Panc1 (cell line): ENCODE measurements at regions not wholly inside any gene's neighbourhood (a gene's known extent, or its start where the extent isn't known, plus 50 kb on each side); places are given as distances from the start of the nearest gene placed in this dataset.

Source experiments
- ATAC-seq: fragments of 200-7000 bp; cut with Tn5 transposase; 2 replicates; pipeline ENCODE4 v1.9.1; 2020; ENCODE audit warnings: mild to moderate bottlenecking, moderate library complexity
- BruUV-seq: library from RNA; stranded (reverse); fragments of 400-500 nt; replicated peaks from 2 replicates; lab custom pipeline; 2021; lab: Mats Ljungman, UMichigan
- CTCF ChIA-PET: fragments of 300-600 bp; sonication (Branson Sonifier 250); formaldehyde crosslinking; loops from one replicate; lab custom pipeline; 2022; ENCODE audit warnings: antibody characterized with exemption; lab: Charles Lee
- POLR2A ChIA-PET: fragments of 300-600 bp; sonication (Branson Sonifier 250); formaldehyde crosslinking; loops from one replicate; lab custom pipeline; 2022; ENCODE audit warnings: antibody characterized with exemption; lab: Charles Lee
- DNase-seq: peaks from one replicate; pipeline ENCODE4 v3.0.0-alpha.2; 2010; ENCODE audit warnings: low read depth, low spot score
- H3K27ac ChIP-seq: 2 replicates; pipeline ENCODE4 v1.5.1; 2011; ENCODE audit warnings: mild to moderate bottlenecking, low read length, inconsistent platforms
- H3K27me3 ChIP-seq: fragments of 200-500 bp; sonication (Bioruptor generic); 2 replicates; pipeline ENCODE4 v1.6.0; 2014; ENCODE audit warnings: low read length, inconsistent platforms; ENCODE audit not compliant: control insufficient read depth, insufficient read depth
- H3K36me3 ChIP-seq: fragments of 200-500 bp; sonication (Bioruptor generic); 2 replicates; pipeline ENCODE4 v1.5.1; 2014; ENCODE audit warnings: inconsistent platforms, mild to moderate bottlenecking, low read length, moderate library complexity; ENCODE audit not compliant: control insufficient read depth, insufficient read depth
- H3K4me1 ChIP-seq: 2 replicates; pipeline ENCODE4 v1.5.1; 2011; ENCODE audit warnings: inconsistent platforms, mild to moderate bottlenecking, low read length, moderate library complexity; ENCODE audit not compliant: control insufficient read depth, insufficient read depth
- H3K4me3 ChIP-seq, 2 experiments: 2 replicates each; pipeline ENCODE4 v1.5.1; 2011 to 2012; ENCODE audit warnings: low read depth in 2 of 2, low read length in 2 of 2, mild to moderate bottlenecking in 2 of 2, inconsistent platforms in 1 of 2, moderate library complexity in 1 of 2
- H3K9me3 ChIP-seq: fragments of 200-500 bp; sonication (Bioruptor generic); 2 replicates; pipeline ENCODE4 v1.5.1; 2014; ENCODE audit warnings: low read depth, mild to moderate bottlenecking, inconsistent platforms, low read length, moderate library complexity; ENCODE audit not compliant: control insufficient read depth, insufficient read depth
- POLR2AphosphoS5 ChIP-seq: IDR thresholded peaks from 2 replicates; pipeline ENCODE4 v1.6.1; 2012; ENCODE audit warnings: mild to moderate bottlenecking, low read depth, low read length, moderate library complexity
- SIN3A ChIP-seq: IDR thresholded peaks from 2 replicates; pipeline ENCODE4 v1.6.1; 2012; ENCODE audit warnings: low read depth, mild to moderate bottlenecking, low read length, moderate library complexity, borderline replicate concordance; ENCODE audit not compliant: insufficient read depth
- TCF7L2 ChIP-seq: IDR thresholded peaks from 2 replicates; pipeline ENCODE4 v1.6.1; 2011; ENCODE audit warnings: mild to moderate bottlenecking, low read depth, low read length, inconsistent platforms
- in situ Hi-C: cut with HindIII; loops from 2 replicates; pipeline ENCODE4 v1.10.0; 2016; ENCODE audit warnings: low sequenced_read_pairs, low pct_unique_long_range_greater_than_20kb
- intact Hi-C: fragments of 100-400 bp; cut with micrococcal nuclease; formaldehyde crosslinking; loops from one replicate; pipeline ENCODE4 v1.10.0; 2022; ENCODE audit not compliant: unreplicated experiment
- TF ChIP-seq, protein P1 (sequence below), 2 experiments: IDR thresholded peaks; 2 replicates each; pipeline ENCODE4 v1.6.1; 2011 to 2012; ENCODE audit warnings: low read depth in 2 of 2, control low read depth in 1 of 2, low read length in 1 of 2, mild to moderate bottlenecking in 1 of 2, moderate library complexity in 1 of 2; ENCODE audit not compliant: insufficient read depth in 1 of 2
- TF ChIP-seq, protein P2 (sequence below): fragments of 450-650 bp; IDR thresholded peaks from 2 replicates; pipeline ENCODE4 v1.5.1; 2017; ENCODE audit warnings: mild to moderate bottlenecking

DNA sequence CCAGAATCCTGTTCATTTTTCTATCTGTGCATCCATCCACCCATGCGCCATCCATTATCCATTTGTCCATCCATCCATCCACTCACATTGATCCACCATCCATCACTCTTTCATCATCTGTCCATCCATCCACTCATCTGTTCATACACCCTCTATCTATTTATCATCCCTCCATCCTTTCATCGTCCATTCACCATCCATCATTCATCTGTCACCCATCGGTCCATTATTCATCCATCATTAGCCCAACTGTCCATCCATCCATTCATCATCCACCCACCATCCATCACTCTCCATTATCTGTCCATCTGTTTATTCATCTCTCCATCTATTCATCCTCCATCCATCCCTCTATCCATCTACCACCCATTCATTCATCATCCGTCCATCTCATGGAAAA, 125.7 kb upstream of the TMPRSS2 start:
- Histone ChIP-seq H3K36me3 (no peaks in the 10 kb centered on the region), H3K4me3 (no peak overlapping the region), H3K4me1 (peaks cover 28% of the 10 kb centered on the region), H3K27ac (peak overlapping the region; percentile 83), H3K9me3 (peaks cover 6% of the 10 kb centered on the region; the same call in 1 of the 2 replicates), H3K27me3 (no peaks in the 10 kb centered on the region)
- CTCF ChIA-PET: no interaction called here
- TF ChIP-seq SIN3A (no peak), POLR2AphosphoS5 (no peak), TCF7L2 (no peak)
- TF ChIP-seq, protein P1, sequence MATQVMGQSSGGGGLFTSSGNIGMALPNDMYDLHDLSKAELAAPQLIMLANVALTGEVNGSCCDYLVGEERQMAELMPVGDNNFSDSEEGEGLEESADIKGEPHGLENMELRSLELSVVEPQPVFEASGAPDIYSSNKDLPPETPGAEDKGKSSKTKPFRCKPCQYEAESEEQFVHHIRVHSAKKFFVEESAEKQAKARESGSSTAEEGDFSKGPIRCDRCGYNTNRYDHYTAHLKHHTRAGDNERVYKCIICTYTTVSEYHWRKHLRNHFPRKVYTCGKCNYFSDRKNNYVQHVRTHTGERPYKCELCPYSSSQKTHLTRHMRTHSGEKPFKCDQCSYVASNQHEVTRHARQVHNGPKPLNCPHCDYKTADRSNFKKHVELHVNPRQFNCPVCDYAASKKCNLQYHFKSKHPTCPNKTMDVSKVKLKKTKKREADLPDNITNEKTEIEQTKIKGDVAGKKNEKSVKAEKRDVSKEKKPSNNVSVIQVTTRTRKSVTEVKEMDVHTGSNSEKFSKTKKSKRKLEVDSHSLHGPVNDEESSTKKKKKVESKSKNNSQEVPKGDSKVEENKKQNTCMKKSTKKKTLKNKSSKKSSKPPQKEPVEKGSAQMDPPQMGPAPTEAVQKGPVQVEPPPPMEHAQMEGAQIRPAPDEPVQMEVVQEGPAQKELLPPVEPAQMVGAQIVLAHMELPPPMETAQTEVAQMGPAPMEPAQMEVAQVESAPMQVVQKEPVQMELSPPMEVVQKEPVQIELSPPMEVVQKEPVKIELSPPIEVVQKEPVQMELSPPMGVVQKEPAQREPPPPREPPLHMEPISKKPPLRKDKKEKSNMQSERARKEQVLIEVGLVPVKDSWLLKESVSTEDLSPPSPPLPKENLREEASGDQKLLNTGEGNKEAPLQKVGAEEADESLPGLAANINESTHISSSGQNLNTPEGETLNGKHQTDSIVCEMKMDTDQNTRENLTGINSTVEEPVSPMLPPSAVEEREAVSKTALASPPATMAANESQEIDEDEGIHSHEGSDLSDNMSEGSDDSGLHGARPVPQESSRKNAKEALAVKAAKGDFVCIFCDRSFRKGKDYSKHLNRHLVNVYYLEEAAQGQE (IDR thresholded peaks at IDR 0.05; ENCODE audit: insufficient read depth in 1 of 2, low read depth in 2 of 2, low read length in 1 of 2): no peak
- TF ChIP-seq, protein P2, sequence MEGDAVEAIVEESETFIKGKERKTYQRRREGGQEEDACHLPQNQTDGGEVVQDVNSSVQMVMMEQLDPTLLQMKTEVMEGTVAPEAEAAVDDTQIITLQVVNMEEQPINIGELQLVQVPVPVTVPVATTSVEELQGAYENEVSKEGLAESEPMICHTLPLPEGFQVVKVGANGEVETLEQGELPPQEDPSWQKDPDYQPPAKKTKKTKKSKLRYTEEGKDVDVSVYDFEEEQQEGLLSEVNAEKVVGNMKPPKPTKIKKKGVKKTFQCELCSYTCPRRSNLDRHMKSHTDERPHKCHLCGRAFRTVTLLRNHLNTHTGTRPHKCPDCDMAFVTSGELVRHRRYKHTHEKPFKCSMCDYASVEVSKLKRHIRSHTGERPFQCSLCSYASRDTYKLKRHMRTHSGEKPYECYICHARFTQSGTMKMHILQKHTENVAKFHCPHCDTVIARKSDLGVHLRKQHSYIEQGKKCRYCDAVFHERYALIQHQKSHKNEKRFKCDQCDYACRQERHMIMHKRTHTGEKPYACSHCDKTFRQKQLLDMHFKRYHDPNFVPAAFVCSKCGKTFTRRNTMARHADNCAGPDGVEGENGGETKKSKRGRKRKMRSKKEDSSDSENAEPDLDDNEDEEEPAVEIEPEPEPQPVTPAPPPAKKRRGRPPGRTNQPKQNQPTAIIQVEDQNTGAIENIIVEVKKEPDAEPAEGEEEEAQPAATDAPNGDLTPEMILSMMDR: no peak
- ATAC-seq: no peak
- in situ Hi-C loops: no loop called here
- POLR2A ChIA-PET: no interaction called here
- intact Hi-C loops: no loop called here
- DNase-seq: no peak
- BruUV-seq: no TSS peak

GRCh38 chr21:41632748-41633475, 125.0 kb upstream of the TMPRSS2 start:
- Histone ChIP-seq H3K27me3 (no peaks in the 10 kb centered on the region), H3K4me3 (no peak overlapping the region), H3K4me1 (peaks cover 28% of the 10 kb centered on the region), H3K27ac (peak overlapping the region; percentile 83), H3K9me3 (peaks cover under 1% of the 10 kb centered on the region; the same call in 1 of the 2 replicates), H3K36me3 (no peaks in the 10 kb centered on the region)
- CTCF ChIA-PET: interaction anchor here (1.4 kb wide), 1 partner anchor 41 kb away, joined by 3 read pairs; no protein-coding TSS in a partner anchor
- ATAC-seq (no peak), DNase-seq (no peak)
- no TSS peak for BruUV-seq
- POLR2A ChIA-PET: interaction anchor here (0.8 kb wide), 1 partner anchor 14 kb away, joined by 3 read pairs; no protein-coding TSS in a partner anchor
- in situ Hi-C loops (no loop called here), intact Hi-C loops (no loop called here)
- TF ChIP-seq, protein P1 (IDR thresholded peaks at IDR 0.05; ENCODE audit: insufficient read depth in 1 of 2, low read depth in 2 of 2, low read length in 1 of 2): no peak
- TF ChIP-seq TCF7L2 (no peak), POLR2AphosphoS5 (no peak), SIN3A (no peak)
- TF ChIP-seq, protein P2: no peak
